ENCODE measurements at regions not wholly inside any gene's neighbourhood (a gene's known extent, or its start where the extent isn't known, plus 50 kb on each side); places are given as distances from the start of the nearest gene placed in this dataset.

GRCh38 chr22:19631899-19632667 is 82.2 kb upstream of the SEPTIN5 start:
- no TSS peak for BruUV-seq (replicated peaks)
- peak; percentile 64 for DNase-seq
- CTCF ChIA-PET: no interaction called here
- peak; percentile 71 for TF ChIP-seq CTCF (IDR thresholded peaks at IDR 0.05; ENCODE audit: unreplicated experiment)
- Mint-ChIP-seq H3K9me3 (ENCODE audit: low read depth, unreplicated experiment) (no peaks in the 10 kb centered on the region), H3K36me3 (ENCODE audit: insufficient read depth, unreplicated experiment) (no peaks in the 10 kb centered on the region), H3K4me3 (ENCODE audit: low read depth, unreplicated experiment) (no peak overlapping the region), H3K27ac (ENCODE audit: unreplicated experiment) (no peak overlapping the region), H3K27me3 (ENCODE audit: unreplicated experiment) (peaks cover 77% of the 10 kb centered on the region), H3K4me1 (ENCODE audit: low read depth, unreplicated experiment) (peaks cover 8% of the 10 kb centered on the region)
- intact Hi-C loops (cut with micrococcal nuclease; ENCODE audit: unreplicated experiment): loop anchor here (5.0 kb wide), 2 partner anchors 85 to 330 kb away; no protein-coding TSS in a partner anchor

- Mint-ChIP-seq H3K36me3 (ENCODE audit: insufficient read depth, unreplicated experiment) (no peaks in the 10 kb centered on the region), H3K4me3 (ENCODE audit: low read depth, unreplicated experiment) (no peak overlapping the region), H3K4me1 (ENCODE audit: low read depth, unreplicated experiment) (peaks cover 8% of the 10 kb centered on the region), H3K27me3 (ENCODE audit: unreplicated experiment) (peaks cover 79% of the 10 kb centered on the region), H3K27ac (ENCODE audit: unreplicated experiment) (no peak overlapping the region), H3K9me3 (ENCODE audit: low read depth, unreplicated experiment) (no peaks in the 10 kb centered on the region)
- DNase-seq: no peak
- no TSS peak for BruUV-seq (replicated peaks)
- CTCF ChIA-PET: no interaction called here
- intact Hi-C loops (cut with micrococcal nuclease; ENCODE audit: unreplicated experiment): loop anchor here (5.0 kb wide), 2 partner anchors 85 to 330 kb away; no protein-coding TSS in a partner anchor
- no peak for TF ChIP-seq CTCF (IDR thresholded peaks at IDR 0.05; ENCODE audit: unreplicated experiment)
These were observed 81.6 kb upstream of the SEPTIN5 start for GRCh38 chr22:19632668-19633148.

GRCh38 chr22:19634226-19634975 is 79.9 kb upstream of the SEPTIN5 start:
- Mint-ChIP-seq H3K4me1 (ENCODE audit: low read depth, unreplicated experiment) (peaks cover 8% of the 10 kb centered on the region), H3K9me3 (ENCODE audit: low read depth, unreplicated experiment) (no peaks in the 10 kb centered on the region), H3K4me3 (ENCODE audit: low read depth, unreplicated experiment) (no peak overlapping the region), H3K27ac (ENCODE audit: unreplicated experiment) (no peak overlapping the region), H3K36me3 (ENCODE audit: insufficient read depth, unreplicated experiment) (no peaks in the 10 kb centered on the region), H3K27me3 (ENCODE audit: unreplicated experiment) (peaks cover 62% of the 10 kb centered on the region)
- no peak for TF ChIP-seq CTCF (IDR thresholded peaks at IDR 0.05; ENCODE audit: unreplicated experiment)
- DNase-seq: no peak
- CTCF ChIA-PET: no interaction called here
- intact Hi-C loops (cut with micrococcal nuclease; ENCODE audit: unreplicated experiment): loop anchor here (5.0 kb wide), 2 partner anchors 83 to 332 kb away; no protein-coding TSS in a partner anchor
- no TSS peak for BruUV-seq (replicated peaks)

DNA sequence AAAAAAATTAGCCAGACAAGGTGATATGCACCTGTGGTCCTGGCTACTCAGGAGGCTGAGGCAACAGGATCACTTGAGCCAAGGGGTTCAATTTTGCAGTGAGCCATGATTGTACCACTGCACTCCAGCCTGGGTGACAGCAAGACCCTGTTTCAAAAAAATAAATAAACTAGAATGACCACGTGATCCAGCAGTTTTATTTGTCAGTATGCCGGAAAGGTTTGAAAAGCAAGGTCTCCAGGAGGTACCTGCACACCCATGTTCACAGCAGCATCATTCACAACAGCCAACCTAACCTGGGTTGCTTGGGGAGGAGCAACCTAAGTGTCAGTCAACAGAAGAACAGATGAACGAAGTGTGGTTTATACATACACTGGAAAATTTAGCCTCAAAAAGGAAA is 78.7 kb upstream of the SEPTIN5 start:
- H3K4me3 Mint-ChIP-seq (ENCODE audit: low read depth, unreplicated experiment): no peak overlapping the region
- H3K4me1 Mint-ChIP-seq (ENCODE audit: low read depth, unreplicated experiment): no peaks in the 10 kb centered on the region
- no peaks in the 10 kb centered on the region for H3K9me3 Mint-ChIP-seq (ENCODE audit: low read depth, unreplicated experiment)
- no TSS peak for BruUV-seq (replicated peaks)
- DNase-seq: no peak
- H3K36me3 Mint-ChIP-seq (ENCODE audit: insufficient read depth, unreplicated experiment): no peaks in the 10 kb centered on the region
- CTCF ChIA-PET: no interaction called here
- intact Hi-C loops (cut with micrococcal nuclease; ENCODE audit: unreplicated experiment): no loop called here
- peaks cover 61% of the 10 kb centered on the region for H3K27me3 Mint-ChIP-seq (ENCODE audit: unreplicated experiment)
- no peak for TF ChIP-seq CTCF (IDR thresholded peaks at IDR 0.05; ENCODE audit: unreplicated experiment)
- no peak overlapping the region for H3K27ac Mint-ChIP-seq (ENCODE audit: unreplicated experiment)

Measured in Calu3 (cell line).